ENCODE measurements at regions not wholly inside any gene's neighbourhood (a gene's known extent, or its start where the extent isn't known, plus 50 kb on each side); places are given as distances from the start of the nearest gene placed in this dataset.

DNA sequence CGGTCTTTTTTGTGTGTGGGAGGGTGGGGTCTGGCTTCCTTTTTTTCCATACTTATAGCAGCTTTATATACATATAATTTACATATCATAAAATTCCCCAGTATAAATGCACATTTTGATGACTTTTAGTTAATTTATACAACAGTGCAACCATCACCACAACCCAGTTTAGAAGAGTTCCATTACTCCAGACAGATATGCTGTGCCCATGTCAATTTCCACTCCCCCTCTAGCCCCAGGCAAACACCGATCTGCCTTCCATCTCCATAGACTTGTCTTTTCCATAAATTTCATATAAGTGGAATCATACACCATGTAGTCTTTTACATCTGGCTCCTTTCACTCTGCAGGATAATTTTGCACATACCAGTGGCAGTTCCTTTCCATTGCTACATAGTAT lies 139.2 kb upstream of the SYT6 start:
- Histone ChIP-seq H2AK5ac (ENCODE audit: low read depth, low read length) (no peak overlapping the region), H3K56ac (ENCODE audit: extremely low read depth, insufficient read depth, low read length) (no peak overlapping the region), H4K91ac (ENCODE audit: insufficient read depth, low read depth, low read length) (no peak overlapping the region), H2AK9ac (replicated peaks; ENCODE audit: low read depth, low read length, poor library complexity) (no peak overlapping the region), H2BK20ac (ENCODE audit: low read depth, low read length) (no peak overlapping the region), H4K5ac (ENCODE audit: low read depth, low read length) (no peak overlapping the region), H4K8ac (ENCODE audit: low read depth in 2 of 2, low read length in 2 of 2) (no peak overlapping the region), H3K27ac (ENCODE audit: insufficient read depth, low read length) (no peak overlapping the region), H2BK15ac (ENCODE audit: low read depth, low read length) (no peak overlapping the region), H3K4ac (ENCODE audit: low read depth, low read length) (no peak overlapping the region), H2BK5ac (ENCODE audit: low read depth, low read length, poor library complexity, severe bottlenecking) (no peak overlapping the region), H3K23ac (ENCODE audit: low read depth, low read length) (no peak overlapping the region), H3K4me1 (ENCODE audit: control insufficient read depth, insufficient read depth, low read length) (no peaks in the 10 kb centered on the region), H3K36me3 (ENCODE audit: control insufficient read depth, insufficient read depth, low read length) (no peaks in the 10 kb centered on the region), H3K14ac (replicated peaks; ENCODE audit: low read depth, low read length) (no peak overlapping the region), H3K4me3 (ENCODE audit: insufficient read depth, low read depth, low read length) (no peak overlapping the region), H3K18ac (ENCODE audit: low read depth, low read length) (no peak overlapping the region), H3K27me3 (ENCODE audit: control insufficient read depth, insufficient read depth, low read length) (peaks cover 23% of the 10 kb centered on the region), H3K9me1 (ENCODE audit: insufficient read depth, low read length) (no peaks in the 10 kb centered on the region), H2AFZ (replicated peaks; ENCODE audit: low read length, poor library complexity) (no peak overlapping the region), H3K9ac (ENCODE audit: low read depth, low read length) (no peak overlapping the region), H2BK120ac (ENCODE audit: low read depth, low read length) (no peak overlapping the region), H4K20me1 (ENCODE audit: insufficient read depth, low read length) (no peaks in the 10 kb centered on the region), H3K79me1 (ENCODE audit: low read depth in 1 of 2, low read length in 2 of 2) (no peaks in the 10 kb centered on the region), H3K9me3 (ENCODE audit: control insufficient read depth, insufficient read depth, low read length) (no peaks in the 10 kb centered on the region), H3K4me2 (ENCODE audit: low read depth, low read length) (no peak overlapping the region)
- no CpG with 5 or more reads among the region's 2 CpGs for WGBS, 2 experiments (ENCODE audit: extremely low coverage in 2 of 2, insufficient read length in 1 of 2)
- dilution Hi-C loops (cut with HindIII; ENCODE audit: low sequenced_read_pairs, unreplicated experiment) (no loop called here), in situ Hi-C loops (cut with MboI; ENCODE audit: low sequenced_read_pairs) (loop anchor here (25.0 kb wide), 1 partner anchor 431 kb away; the partner anchor contains the start of gene PTPN22), intact Hi-C loops (cut with micrococcal nuclease) (no loop called here)
- no TSS peak for BruUV-seq (replicated peaks)
- DNase-seq (no peak), ATAC-seq (ENCODE audit: low read depth) (no peak)
- CTCF ChIA-PET, result no interaction called here
- TF ChIP-seq BHLHE40 (IDR thresholded peaks at IDR 0.05; ENCODE audit: low read depth, low read length), result no peak
- POLR2A ChIA-PET (ENCODE audit: unreplicated experiment), result no interaction called here

Data from IMR-90 (cell line).